ENCODE measurements at regions not wholly inside any gene's neighbourhood (a gene's known extent, or its start where the extent isn't known, plus 50 kb on each side); places are given as distances from the start of the nearest gene placed in this dataset.

DNA sequence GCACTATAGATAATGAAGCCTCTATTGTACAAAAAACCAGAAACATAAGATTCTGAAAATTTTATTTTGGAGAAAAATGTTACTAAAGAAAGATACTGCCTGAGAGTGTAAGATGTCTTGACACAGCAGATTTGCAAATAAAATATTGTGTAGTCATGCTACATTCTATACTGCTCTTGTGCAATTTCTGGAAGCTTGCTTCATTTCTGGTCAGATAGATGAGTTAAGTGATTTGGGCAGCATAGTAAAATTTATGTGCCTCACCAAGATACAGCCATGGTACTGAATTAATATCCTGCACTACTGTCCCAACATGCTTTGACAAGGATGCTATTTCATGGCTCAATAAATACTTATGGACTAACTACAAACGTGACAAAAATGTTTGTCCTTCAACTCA lies 55.1 kb upstream of the STARD13 start:
- ATAC-seq (peak; percentile 28), DNase-seq (no peak)
- Histone ChIP-seq H3K27ac (no peak overlapping the region), H3K36me3 (no peaks in the 10 kb centered on the region), H3K4me1 (no peaks in the 10 kb centered on the region), H3K9me3 (no peaks in the 10 kb centered on the region), H3K4me3 (no peak overlapping the region), H3K27me3 (no peaks in the 10 kb centered on the region)
- intact Hi-C loops (cut with DNase I) = no loop called here
- TF ChIP-seq, protein P1, sequence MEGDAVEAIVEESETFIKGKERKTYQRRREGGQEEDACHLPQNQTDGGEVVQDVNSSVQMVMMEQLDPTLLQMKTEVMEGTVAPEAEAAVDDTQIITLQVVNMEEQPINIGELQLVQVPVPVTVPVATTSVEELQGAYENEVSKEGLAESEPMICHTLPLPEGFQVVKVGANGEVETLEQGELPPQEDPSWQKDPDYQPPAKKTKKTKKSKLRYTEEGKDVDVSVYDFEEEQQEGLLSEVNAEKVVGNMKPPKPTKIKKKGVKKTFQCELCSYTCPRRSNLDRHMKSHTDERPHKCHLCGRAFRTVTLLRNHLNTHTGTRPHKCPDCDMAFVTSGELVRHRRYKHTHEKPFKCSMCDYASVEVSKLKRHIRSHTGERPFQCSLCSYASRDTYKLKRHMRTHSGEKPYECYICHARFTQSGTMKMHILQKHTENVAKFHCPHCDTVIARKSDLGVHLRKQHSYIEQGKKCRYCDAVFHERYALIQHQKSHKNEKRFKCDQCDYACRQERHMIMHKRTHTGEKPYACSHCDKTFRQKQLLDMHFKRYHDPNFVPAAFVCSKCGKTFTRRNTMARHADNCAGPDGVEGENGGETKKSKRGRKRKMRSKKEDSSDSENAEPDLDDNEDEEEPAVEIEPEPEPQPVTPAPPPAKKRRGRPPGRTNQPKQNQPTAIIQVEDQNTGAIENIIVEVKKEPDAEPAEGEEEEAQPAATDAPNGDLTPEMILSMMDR (IDR thresholded peaks at IDR 0.05) = no peak

DNA sequence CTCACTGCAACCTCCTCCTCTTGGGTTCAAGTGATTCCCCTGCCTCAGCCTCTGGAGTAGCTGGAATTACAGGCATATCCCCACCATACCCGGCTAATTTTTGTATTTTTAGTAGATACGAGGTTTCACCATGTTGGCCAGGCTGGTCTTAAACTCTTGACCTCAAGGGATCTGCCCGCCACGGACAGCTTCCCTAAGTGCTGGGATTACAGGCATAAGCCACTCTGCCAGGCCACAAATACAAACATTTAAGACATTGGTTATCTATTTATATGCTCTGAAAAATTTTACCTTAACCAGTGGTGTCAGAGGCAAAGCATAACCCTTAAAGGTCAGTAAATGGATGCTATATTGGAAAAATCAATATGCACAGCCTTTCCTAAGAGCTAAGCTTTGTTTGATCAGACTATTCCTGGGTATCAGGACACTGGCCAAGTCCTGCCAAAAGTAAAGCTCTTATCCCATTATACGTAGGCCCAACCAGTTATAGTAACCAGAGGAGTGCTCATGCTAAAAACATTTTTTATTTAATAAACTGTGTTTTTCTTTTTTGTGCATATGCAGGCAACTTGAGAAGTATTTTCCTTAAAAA lies 56.4 kb upstream of the STARD13 start:
- DNase-seq = no peak
- intact Hi-C loops (cut with DNase I) = no loop called here
- H3K9me3 ChIP-seq = no peaks in the 10 kb centered on the region
- TF ChIP-seq, protein P1 (IDR thresholded peaks at IDR 0.05) = no peak
- no peak overlapping the region for H3K27ac ChIP-seq
- H3K27me3 ChIP-seq = no peaks in the 10 kb centered on the region
- ATAC-seq = no peak
- no peaks in the 10 kb centered on the region for H3K36me3 ChIP-seq
- H3K4me3 ChIP-seq = no peak overlapping the region
- no peaks in the 10 kb centered on the region for H3K4me1 ChIP-seq

DNA sequence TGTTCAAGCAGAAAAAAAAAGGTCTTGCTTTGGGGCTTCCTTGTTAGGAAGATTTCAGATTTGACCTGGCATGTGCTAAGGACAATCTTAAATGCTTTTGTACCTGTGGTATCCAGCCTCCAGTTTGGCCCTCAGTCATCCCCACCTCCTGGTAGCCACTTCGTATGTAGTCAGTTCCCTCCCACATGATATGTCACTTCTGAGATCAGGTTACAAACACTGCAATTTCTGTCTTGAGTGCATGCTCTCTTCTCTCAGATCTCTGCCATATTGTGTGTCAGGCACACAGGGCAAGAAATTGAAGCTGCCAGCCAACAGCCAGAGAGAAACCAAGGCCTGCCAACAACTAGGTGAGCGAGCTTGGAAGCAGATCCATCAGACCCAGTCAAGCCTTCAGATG lies 60.3 kb upstream of the STARD13 start:
- Histone ChIP-seq H3K4me3 (no peak overlapping the region), H3K9me3 (no peaks in the 10 kb centered on the region), H3K4me1 (peaks cover 15% of the 10 kb centered on the region), H3K36me3 (no peaks in the 10 kb centered on the region), H3K27ac (no peak overlapping the region), H3K27me3 (no peaks in the 10 kb centered on the region)
- ATAC-seq (no peak), DNase-seq (no peak)
- TF ChIP-seq, protein P1 (IDR thresholded peaks at IDR 0.05) = no peak
- intact Hi-C loops (cut with DNase I) = no loop called here

DNA sequence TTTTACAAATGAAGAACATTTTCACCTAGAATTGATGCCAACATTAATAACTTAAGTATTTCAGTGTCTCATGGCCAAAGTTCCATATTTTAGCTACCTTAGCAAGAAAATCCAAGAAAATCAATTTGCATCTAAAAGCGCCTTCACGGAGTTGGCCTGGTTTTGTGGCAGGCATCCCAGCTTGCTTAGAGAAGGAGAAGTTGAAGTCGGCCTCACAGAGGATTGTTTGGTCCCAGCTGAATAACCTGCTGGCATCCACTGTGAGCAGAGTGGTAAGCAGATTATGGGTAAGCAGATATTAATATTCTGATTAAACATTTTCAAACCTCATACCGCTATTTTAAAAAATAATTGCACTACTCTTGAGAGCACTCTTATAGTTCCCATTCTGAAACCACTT lies 62.3 kb upstream of the STARD13 start:
- H3K9me3 ChIP-seq = no peaks in the 10 kb centered on the region
- peaks cover 33% of the 10 kb centered on the region for H3K4me1 ChIP-seq
- TF ChIP-seq, protein P1 (IDR thresholded peaks at IDR 0.05) = no peak
- ATAC-seq = no peak
- no peak overlapping the region for H3K4me3 ChIP-seq
- H3K27ac ChIP-seq = no peak overlapping the region
- no peaks in the 10 kb centered on the region for H3K27me3 ChIP-seq
- intact Hi-C loops (cut with DNase I) = no loop called here
- H3K36me3 ChIP-seq = no peaks in the 10 kb centered on the region
- DNase-seq = no peak

DNA sequence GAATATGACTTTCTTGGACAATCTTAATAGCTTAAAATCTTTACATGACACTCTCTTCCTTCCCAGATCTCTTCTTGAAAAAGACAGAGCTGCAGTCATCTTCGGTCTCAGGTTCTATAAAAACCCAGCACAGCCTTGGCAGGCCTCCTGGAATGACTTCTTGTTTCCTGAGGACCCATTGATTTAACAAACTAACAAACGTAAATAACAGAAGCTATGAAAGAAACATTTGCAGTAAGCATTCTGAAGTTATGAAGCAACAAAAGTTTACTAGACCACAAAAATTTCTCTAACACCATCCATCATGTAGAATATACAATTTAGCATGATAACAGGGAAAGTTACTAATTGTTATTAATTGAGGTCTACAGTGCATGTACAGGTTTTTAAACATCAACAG lies 62.8 kb upstream of the STARD13 start:
- intact Hi-C loops (cut with DNase I) = no loop called here
- Histone ChIP-seq H3K27me3 (no peaks in the 10 kb centered on the region), H3K4me3 (no peak overlapping the region), H3K27ac (no peak overlapping the region), H3K9me3 (no peaks in the 10 kb centered on the region), H3K4me1 (peaks cover 33% of the 10 kb centered on the region), H3K36me3 (no peaks in the 10 kb centered on the region)
- no peak for DNase-seq
- TF ChIP-seq, protein P1 (IDR thresholded peaks at IDR 0.05) = no peak
- no peak for ATAC-seq

All from upper lobe of right lung (tissue), 1 donor.